ENCODE measurements at regions not wholly inside any gene's neighbourhood (a gene's known extent, or its start where the extent isn't known, plus 50 kb on each side); places are given as distances from the start of the nearest gene placed in this dataset.
A peak's percentile ranks its signal among the peaks of the same experiment; 100 is the strongest.

- Histone ChIP-seq H3K79me2 (ENCODE audit: control insufficient read depth, insufficient read depth, low read length) (no peaks in the 10 kb centered on the region), H3K27ac (ENCODE audit: insufficient read depth, low read depth, low read length) (no peak overlapping the region), H3K27me3 (ENCODE audit: control insufficient read depth in 2 of 2, insufficient read depth in 2 of 2, low read length in 2 of 2) (no peaks in the 10 kb centered on the region), H3K4me1 (ENCODE audit: control insufficient read depth, extremely low read depth, insufficient read depth, low read length) (no peaks in the 10 kb centered on the region), H3K9ac (replicated peaks; ENCODE audit: extremely low read depth, insufficient read depth, low read length) (no peak overlapping the region), H2AFZ (ENCODE audit: low read depth, low read length) (peak overlapping the region; percentile 50), H4K20me1 (replicated peaks; ENCODE audit: control insufficient read depth, extremely low read depth, insufficient read depth, low read length) (no peaks in the 10 kb centered on the region), H3K4me2 (ENCODE audit: insufficient read depth, low read length) (no peak overlapping the region), H3K9me3 (replicated peaks; ENCODE audit: control insufficient read depth, insufficient read depth, low read length) (no peaks in the 10 kb centered on the region), H3K36me3 (ENCODE audit: control insufficient read depth in 2 of 2, extremely low read depth in 1 of 2, insufficient read depth in 2 of 2, low read length in 2 of 2) (no peaks in the 10 kb centered on the region), H3K9me1 (replicated peaks; ENCODE audit: control insufficient read depth, extremely low read depth, insufficient read depth, low read length) (no peaks in the 10 kb centered on the region), H3K4me3 (replicated peaks in 1 of 3; ENCODE audit: insufficient read depth in 1 of 3, low read depth in 1 of 3, low read length in 3 of 3) (no peak overlapping the region)
- ChIA-PET POLR2A (no interaction called here), CTCF (interaction anchor here (1.2 kb wide), 1 partner anchor 13 kb away, joined by 4 read pairs; no protein-coding TSS in a partner anchor)
- intact Hi-C loops (cut with micrococcal nuclease): no loop called here
- DNase-seq (ENCODE audit: low read depth, low spot score) (no peak), FAIRE-seq (no peak)
- BruUV-seq (replicated peaks): no TSS peak
- TF ChIP-seq GATA2 (IDR thresholded peaks at IDR 0.05; ENCODE audit: insufficient read depth, insufficient read length, low read depth, low read length): no peak
- TF ChIP-seq POLR2AphosphoS5 (IDR thresholded peaks at IDR 0.05; ENCODE audit: insufficient read depth, low read depth, low read length): no peak
- TF ChIP-seq, protein P1, sequence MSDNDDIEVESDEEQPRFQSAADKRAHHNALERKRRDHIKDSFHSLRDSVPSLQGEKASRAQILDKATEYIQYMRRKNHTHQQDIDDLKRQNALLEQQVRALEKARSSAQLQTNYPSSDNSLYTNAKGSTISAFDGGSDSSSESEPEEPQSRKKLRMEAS (IDR thresholded peaks at IDR 0.05; ENCODE audit: insufficient read depth, insufficient read length): no peak
- TF ChIP-seq, protein P2, sequence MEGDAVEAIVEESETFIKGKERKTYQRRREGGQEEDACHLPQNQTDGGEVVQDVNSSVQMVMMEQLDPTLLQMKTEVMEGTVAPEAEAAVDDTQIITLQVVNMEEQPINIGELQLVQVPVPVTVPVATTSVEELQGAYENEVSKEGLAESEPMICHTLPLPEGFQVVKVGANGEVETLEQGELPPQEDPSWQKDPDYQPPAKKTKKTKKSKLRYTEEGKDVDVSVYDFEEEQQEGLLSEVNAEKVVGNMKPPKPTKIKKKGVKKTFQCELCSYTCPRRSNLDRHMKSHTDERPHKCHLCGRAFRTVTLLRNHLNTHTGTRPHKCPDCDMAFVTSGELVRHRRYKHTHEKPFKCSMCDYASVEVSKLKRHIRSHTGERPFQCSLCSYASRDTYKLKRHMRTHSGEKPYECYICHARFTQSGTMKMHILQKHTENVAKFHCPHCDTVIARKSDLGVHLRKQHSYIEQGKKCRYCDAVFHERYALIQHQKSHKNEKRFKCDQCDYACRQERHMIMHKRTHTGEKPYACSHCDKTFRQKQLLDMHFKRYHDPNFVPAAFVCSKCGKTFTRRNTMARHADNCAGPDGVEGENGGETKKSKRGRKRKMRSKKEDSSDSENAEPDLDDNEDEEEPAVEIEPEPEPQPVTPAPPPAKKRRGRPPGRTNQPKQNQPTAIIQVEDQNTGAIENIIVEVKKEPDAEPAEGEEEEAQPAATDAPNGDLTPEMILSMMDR (IDR thresholded peaks at IDR 0.05; ENCODE audit: extremely low read depth in 1 of 2, insufficient read depth in 1 of 2, low read depth in 1 of 2, low read length in 2 of 2): no peak
- TF ChIP-seq MYC (IDR thresholded peaks at IDR 0.05; ENCODE audit: low read depth, low read length): no peak
- no peak for TF ChIP-seq JUN (IDR thresholded peaks at IDR 0.05; ENCODE audit: borderline replicate concordance, insufficient read depth, insufficient read length, low read depth)
- TF ChIP-seq EZH2 (IDR thresholded peaks at IDR 0.05; ENCODE audit: borderline replicate concordance, low read depth, low read length, severe bottlenecking): no peak
- TF ChIP-seq FOS (IDR thresholded peaks at IDR 0.05; ENCODE audit: borderline replicate concordance, insufficient read depth, low read length): no peak
- no peak for TF ChIP-seq POLR2A (IDR thresholded peaks at IDR 0.05; ENCODE audit: low read depth, low read length)
- dilution Hi-C loops (cut with MboI; ENCODE audit: extremely low pct_ligation_motif_present, low sequenced_read_pairs): no loop called here
These were observed 324.4 kb downstream of the FAT4 start for GRCh38 chr4:125639182-125639621.
